HG03442 (cell line): ENCODE measurements at regions not wholly inside any gene's neighbourhood (a gene's known extent, or its start where the extent isn't known, plus 50 kb on each side); places are given as distances from the start of the nearest gene placed in this dataset.
"Not testable (repeated sequence)": the region's sequence is repeated elsewhere in the genome, so short reads cannot be mapped to it uniquely, and the experiment has no call there.

Experiments used
- ATAC-seq: cut with Tn5 transposase; IDR thresholded peaks from one replicate; pipeline ENCODE4 v1.9.1; 2021; ENCODE audit warnings: mild to moderate bottlenecking, moderate library complexity; ENCODE audit not compliant: unreplicated experiment

GRCh38 chr5:114957384-114957783 lies 212.3 kb downstream of the TRIM36 start:
- peak; percentile 40 for ATAC-seq

DNA sequence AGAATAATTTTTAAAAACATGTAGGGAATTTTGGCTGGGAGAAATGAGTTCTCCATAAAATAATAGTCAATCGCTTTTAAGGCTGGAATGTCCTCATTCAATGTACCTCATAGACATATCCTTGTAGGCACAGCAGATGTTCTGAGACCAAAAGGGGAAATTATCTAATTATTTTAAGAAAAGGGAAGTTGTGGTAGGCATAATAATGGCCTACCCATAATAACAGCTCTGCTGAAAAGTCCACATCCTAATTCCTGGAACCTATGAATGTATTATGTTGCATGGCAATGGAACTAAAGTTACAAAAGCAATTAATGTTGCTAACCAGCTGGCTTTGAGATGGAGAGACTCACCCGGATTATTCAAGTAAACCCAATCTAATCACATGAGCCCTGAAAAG lies 216.1 kb downstream of the TRIM36 start:
- peak; percentile 57 for ATAC-seq

DNA sequence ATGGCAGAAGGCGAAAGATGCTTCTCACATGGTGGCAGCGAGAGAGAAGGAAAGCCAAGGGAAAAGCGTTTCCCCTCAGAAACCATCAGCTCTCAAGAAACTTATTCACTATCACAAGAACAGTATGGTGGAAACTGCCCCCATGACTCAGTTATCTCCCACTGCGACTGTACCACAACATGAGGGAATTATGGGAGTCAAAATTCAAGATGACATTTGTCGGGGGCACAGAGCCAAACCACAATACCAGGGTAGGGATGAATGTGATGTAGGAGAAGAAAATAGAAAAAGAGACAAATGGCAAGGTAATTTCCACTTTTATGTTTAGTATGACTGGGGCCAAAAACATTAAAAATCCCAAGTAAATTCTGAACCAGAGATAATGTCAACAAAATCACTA lies 216.8 kb downstream of the TRIM36 start:
- no peak for ATAC-seq

GRCh38 chr5:114949756-114950155 lies 220.0 kb downstream of the TRIM36 start:
- no peak for ATAC-seq

DNA sequence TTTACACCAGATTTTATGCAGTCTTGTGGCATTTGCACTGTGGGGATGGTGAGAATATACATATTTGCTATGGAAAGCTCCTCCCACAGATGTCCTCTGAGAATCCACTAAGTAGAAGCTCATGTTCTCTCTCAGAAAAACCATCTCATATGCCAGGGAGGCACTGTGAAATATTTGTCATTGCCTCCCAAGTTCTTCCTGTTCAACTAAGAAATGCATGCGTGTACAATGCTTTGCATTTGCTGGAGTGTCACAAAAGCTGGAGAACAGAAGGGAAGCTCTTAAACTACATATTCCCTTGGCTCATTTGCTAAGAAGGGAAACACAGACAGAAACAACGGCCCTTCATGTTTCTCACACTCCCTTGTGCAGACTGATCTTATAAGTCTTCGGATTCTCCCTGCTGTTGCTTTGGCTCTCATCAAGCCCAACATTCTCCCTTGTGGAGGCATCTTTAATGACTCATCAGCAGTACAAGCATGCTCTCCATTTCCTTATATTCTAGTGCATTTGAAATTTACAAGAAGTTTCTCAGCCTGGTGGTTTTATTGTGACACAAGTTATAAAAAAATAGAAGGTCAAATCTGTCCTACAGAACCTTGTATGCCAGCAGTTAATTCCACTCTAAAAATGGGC lies 220.6 kb downstream of the TRIM36 start:
- no peak for ATAC-seq

DNA sequence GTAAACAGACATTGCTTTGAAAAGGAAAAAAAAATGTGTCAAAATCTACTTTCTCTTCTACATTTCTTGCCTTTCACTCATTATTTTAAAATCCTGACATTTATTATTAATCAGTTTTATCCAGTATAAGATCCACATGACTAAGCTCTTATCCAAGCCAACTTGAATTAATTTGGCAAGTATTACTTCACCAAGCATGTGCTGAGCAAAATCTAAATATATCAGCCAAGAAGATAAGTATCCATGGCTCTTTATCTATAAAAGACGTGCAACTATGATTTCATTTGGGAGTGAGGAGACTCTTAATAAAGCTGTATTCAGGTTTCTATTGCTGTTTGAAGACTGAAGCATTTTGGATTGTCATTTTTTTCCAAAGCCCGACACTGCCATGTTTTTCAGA lies 221.3 kb downstream of the TRIM36 start:
- ATAC-seq = no peak

- no peak for ATAC-seq
Measured at GRCh38 chr5:114940709-114941108, 229.0 kb downstream of the TRIM36 start.

- no peak for ATAC-seq
Measured at GRCh38 chr5:114935490-114935889, 234.2 kb downstream of the TRIM36 start.

DNA sequence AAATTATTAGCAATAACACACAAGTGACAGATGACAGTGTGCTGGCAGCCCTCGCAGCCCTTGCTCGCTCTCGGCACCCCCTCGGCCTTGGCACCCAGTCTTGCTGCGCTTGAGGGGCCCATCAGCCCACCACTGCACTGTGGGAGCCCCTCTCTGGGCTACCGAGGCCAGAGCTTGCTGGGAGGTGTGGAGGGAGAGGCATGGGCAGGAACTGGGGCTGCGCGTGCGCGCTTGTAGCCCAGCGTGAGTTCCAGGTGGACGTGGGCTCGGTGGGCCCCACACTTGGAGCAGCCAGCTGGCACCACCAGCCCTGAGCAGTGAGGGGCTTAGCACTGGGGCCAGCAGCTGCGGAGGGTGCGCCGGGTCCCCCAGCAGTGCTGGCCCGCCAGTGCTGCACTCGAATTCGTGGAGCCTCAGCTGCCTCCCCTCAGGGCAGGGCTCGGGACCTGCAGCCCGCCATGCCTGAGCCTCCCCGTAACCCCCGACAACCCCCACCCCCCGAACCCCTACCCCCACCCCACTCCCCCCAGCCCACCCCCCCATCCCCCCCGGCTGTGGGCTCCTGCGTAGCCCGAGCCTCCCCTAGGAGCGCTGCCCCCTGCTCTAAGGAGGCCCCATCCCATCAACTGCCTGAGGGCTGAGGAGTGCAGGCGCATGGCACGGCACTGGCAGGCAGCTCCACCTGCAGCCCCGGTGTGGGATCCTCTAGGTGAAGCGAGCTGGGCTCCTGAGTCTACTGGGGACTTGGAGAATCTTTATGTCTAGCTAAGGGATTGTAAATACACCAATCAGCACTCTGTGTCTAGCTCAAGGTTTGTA lies 240.9 kb downstream of the TRIM36 start:
- ATAC-seq = no peak

- ATAC-seq = peak; percentile 50
Measured at GRCh38 chr5:114924769-114925168, 244.9 kb downstream of the TRIM36 start.

- ATAC-seq = no peak
Measured at GRCh38 chr5:114912189-114912920, 257.4 kb downstream of the TRIM36 start.

- no peak for ATAC-seq
Measured at GRCh38 chr5:114910727-114911126, 259.0 kb downstream of the TRIM36 start.

DNA sequence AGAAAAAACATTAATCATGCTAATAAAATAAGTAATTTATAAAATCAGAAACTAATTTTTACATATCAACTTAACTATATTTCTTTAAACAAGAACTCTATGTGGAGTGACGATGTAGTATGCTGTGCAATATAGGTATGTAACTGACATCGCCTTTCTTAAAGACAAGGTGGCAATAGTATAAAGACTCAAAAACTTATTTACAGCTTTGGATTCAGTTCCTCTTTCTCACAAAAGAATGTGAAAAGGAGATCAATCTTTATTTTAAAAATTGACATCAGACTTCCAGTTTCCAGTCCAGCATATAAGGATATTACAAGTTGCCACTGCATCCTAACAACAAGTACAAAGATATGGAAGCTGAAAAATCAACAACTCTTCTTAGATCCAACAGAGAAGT lies 260.3 kb downstream of the TRIM36 start:
- no peak for ATAC-seq

DNA sequence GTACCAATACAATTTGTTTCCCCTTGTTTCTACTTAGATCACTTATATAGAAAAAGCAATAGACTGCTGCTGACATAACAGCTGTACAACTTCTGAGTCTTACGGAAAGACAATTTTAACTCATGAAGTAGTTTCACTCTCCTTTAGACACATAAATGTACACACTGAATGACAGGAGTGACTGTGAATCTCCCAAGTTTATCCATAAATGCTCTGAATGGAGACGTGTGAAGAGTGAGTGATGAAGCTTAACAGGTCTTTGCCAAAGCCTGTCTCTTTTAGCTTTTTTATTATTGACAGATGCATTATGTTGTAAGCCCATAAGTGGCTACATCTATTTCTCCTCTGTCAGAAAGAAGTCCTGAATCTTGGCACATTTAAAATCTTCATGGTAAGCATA lies 265.9 kb downstream of the TRIM36 start:
- no peak for ATAC-seq

GRCh38 chr5:114898602-114899001 lies 271.1 kb downstream of the TRIM36 start:
- ATAC-seq = no peak

DNA sequence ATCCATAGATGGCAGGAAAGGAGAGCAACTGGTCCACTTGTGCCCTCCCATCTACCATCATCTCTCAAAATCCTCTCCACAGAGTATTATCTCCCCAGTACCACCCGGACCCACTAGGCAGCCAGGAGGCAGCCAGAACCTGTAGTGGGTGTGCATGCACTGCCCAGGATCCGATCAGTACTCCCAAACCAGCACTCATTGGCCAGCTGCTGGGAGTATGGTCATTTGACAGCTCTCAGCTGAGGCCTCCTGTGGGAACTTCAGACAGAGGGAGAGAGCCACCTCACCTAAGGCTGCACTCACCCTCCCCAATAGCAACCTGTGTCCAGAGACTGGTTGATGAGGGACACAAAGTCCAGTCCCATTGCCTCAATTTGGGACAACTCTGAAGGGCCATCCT lies 286.0 kb downstream of the TRIM36 start:
- ATAC-seq = no peak

GRCh38 chr5:114859438-114859735 lies 310.3 kb downstream of the TRIM36 start:
- ATAC-seq = no peak

DNA sequence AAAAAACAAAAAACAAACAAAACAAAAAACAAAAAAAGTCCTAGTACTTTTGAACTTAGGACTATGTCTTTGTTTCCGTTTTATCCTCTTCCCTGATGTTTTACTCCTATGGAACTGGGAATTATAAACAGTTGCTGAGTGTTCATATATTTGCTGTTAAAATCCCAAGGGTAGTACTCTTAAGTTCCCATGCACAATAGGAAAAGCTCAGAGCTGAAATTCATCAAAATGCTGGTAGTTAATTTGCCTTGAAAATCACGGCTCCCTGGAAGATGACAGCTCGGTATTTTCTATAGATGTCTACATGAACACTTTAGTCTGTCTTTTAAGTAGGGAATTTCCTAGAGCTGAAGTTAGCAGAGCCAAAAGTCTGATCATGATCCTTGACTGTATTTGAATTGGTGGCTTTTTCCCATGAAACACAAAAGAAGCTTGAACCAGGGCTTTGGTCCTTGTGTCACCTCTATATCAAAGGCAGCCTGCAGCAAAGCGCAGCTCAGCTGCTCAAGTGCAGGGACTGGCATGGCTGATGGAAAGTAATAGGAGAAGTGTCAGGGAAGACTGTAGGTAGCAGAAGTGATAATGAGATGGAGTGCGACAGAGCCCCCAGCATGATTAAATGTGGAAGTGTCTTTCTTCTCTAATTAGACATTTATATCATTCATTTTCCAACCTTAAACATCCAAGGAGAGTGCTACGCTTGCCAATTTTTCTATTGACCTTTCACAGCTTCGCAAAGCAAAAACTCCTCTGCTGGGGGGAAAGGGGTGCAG lies 310.9 kb downstream of the TRIM36 start:
- ATAC-seq = no peak

- ATAC-seq = no peak
Measured at GRCh38 chr5:114857941-114858551, 311.7 kb downstream of the TRIM36 start.

- ATAC-seq = not testable (repeated sequence)
Measured at GRCh38 chr5:114844711-114845110, 325.0 kb downstream of the TRIM36 start.

DNA sequence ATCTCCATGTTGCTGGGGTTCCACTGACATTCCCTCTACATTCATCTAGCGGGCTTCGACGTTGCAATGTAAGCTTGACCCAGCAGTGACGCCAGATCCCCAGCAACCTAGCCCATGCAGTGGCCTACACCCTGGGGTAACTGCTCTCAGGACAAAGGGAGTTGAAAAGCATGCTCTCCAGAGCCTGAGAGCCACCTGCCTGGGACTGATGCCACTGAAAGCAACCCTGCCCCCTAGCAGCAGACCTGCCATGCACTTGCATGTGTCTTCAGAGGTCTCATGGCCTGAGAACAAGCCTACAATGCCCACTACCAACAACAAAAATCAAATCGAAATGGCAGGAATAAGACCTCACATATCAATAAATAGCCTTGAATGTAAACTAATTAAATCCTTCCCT lies 330.3 kb downstream of the TRIM36 start:
- ATAC-seq = no peak
